ENCODE measurements at regions not wholly inside any gene's neighbourhood (a gene's known extent, or its start where the extent isn't known, plus 50 kb on each side); places are given as distances from the start of the nearest gene placed in this dataset.

DNA sequence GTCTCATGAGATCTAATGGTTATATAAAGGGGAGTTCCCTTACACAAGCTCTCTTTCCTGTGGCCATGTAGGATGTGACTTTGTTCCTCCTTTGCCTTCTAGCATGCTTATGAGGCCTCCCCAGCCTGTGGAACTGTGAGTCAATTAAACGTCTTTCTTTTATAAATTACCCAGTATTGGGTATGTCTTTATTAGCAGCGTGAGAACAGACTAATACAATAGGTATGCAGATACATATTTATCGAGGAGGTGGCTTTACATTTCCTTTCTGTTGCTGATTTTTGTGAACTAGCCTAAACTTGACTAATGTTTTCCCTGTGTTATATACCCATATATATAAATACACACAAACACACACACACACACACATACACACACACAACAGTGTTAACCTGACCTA is 80.2 kb downstream of the VCX2 start:
- POLR2A ChIA-PET, result no interaction called here
- no peaks in the 10 kb centered on the region for H3K27me3 ChIP-seq (replicated peaks; ENCODE audit: control insufficient read depth, insufficient read depth, low read length)
- no peaks in the 10 kb centered on the region for H3K9me3 ChIP-seq
- Mint-ChIP-seq H3K4me3 (ENCODE audit: unreplicated experiment) (no peak overlapping the region), H3K4me1 (ENCODE audit: low read depth, unreplicated experiment) (no peaks in the 10 kb centered on the region), H3K9me3 (ENCODE audit: unreplicated experiment) (no peaks in the 10 kb centered on the region), H3K36me3 (ENCODE audit: insufficient read depth, unreplicated experiment) (no peaks in the 10 kb centered on the region), H3K27me3 (ENCODE audit: insufficient read depth, unreplicated experiment) (no peaks in the 10 kb centered on the region), H3K27ac (ENCODE audit: unreplicated experiment) (no peak overlapping the region)
- H3K36me3 ChIP-seq (ENCODE audit: control insufficient read depth, insufficient read depth, low read length), result no peaks in the 10 kb centered on the region
- no peaks in the 10 kb centered on the region for H3K4me1 ChIP-seq
- TF ChIP-seq, protein P1, sequence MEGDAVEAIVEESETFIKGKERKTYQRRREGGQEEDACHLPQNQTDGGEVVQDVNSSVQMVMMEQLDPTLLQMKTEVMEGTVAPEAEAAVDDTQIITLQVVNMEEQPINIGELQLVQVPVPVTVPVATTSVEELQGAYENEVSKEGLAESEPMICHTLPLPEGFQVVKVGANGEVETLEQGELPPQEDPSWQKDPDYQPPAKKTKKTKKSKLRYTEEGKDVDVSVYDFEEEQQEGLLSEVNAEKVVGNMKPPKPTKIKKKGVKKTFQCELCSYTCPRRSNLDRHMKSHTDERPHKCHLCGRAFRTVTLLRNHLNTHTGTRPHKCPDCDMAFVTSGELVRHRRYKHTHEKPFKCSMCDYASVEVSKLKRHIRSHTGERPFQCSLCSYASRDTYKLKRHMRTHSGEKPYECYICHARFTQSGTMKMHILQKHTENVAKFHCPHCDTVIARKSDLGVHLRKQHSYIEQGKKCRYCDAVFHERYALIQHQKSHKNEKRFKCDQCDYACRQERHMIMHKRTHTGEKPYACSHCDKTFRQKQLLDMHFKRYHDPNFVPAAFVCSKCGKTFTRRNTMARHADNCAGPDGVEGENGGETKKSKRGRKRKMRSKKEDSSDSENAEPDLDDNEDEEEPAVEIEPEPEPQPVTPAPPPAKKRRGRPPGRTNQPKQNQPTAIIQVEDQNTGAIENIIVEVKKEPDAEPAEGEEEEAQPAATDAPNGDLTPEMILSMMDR (IDR thresholded peaks at IDR 0.05; ENCODE audit: insufficient read depth in 1 of 2, low read depth in 1 of 2, low read length in 1 of 2, severe bottlenecking in 1 of 2, unreplicated experiment in 1 of 2), result no peak
- no peak overlapping the region for H3K4me3 ChIP-seq (ENCODE audit: low read depth, low read length)
- intact Hi-C loops (cut with micrococcal nuclease; ENCODE audit: unreplicated experiment), result no loop called here
- CTCF ChIA-PET, result no interaction called here
- no peak for DNase-seq
- BruUV-seq (replicated peaks), result no TSS peak

DNA sequence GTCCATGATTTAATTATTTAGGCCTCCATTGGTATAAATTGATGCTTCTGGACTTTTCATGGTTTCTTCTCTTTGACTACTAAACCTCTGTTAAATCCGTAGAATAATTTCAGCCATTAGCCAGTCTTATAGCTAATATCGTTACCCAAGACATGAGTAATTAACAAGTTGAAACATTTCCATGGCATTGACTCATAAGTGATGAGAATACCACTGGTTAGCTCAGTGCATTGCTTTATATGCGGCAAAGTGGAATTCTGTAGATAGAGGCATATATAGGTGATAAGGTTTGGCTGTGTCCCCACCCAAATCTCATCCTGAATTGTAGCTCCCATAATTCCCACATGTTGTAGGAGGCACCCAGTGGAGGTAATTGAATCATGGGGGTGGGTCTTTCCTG is 80.6 kb downstream of the VCX2 start:
- no peak for DNase-seq
- Histone ChIP-seq H3K4me1 (no peaks in the 10 kb centered on the region), H3K36me3 (ENCODE audit: control insufficient read depth, insufficient read depth, low read length) (no peaks in the 10 kb centered on the region), H3K9me3 (no peaks in the 10 kb centered on the region), H3K27me3 (replicated peaks; ENCODE audit: control insufficient read depth, insufficient read depth, low read length) (no peaks in the 10 kb centered on the region), H3K4me3 (ENCODE audit: low read depth, low read length) (no peak overlapping the region)
- ChIA-PET CTCF (no interaction called here), POLR2A (no interaction called here)
- Mint-ChIP-seq H3K27me3 (ENCODE audit: insufficient read depth, unreplicated experiment) (no peaks in the 10 kb centered on the region), H3K9me3 (ENCODE audit: unreplicated experiment) (no peaks in the 10 kb centered on the region), H3K27ac (ENCODE audit: unreplicated experiment) (no peak overlapping the region), H3K36me3 (ENCODE audit: insufficient read depth, unreplicated experiment) (no peaks in the 10 kb centered on the region), H3K4me1 (ENCODE audit: low read depth, unreplicated experiment) (no peaks in the 10 kb centered on the region), H3K4me3 (ENCODE audit: unreplicated experiment) (no peak overlapping the region)
- intact Hi-C loops (cut with micrococcal nuclease; ENCODE audit: unreplicated experiment), result no loop called here
- BruUV-seq (replicated peaks), result no TSS peak
- TF ChIP-seq, protein P1 (IDR thresholded peaks at IDR 0.05; ENCODE audit: insufficient read depth in 1 of 2, low read depth in 1 of 2, low read length in 1 of 2, severe bottlenecking in 1 of 2, unreplicated experiment in 1 of 2), result no peak

DNA sequence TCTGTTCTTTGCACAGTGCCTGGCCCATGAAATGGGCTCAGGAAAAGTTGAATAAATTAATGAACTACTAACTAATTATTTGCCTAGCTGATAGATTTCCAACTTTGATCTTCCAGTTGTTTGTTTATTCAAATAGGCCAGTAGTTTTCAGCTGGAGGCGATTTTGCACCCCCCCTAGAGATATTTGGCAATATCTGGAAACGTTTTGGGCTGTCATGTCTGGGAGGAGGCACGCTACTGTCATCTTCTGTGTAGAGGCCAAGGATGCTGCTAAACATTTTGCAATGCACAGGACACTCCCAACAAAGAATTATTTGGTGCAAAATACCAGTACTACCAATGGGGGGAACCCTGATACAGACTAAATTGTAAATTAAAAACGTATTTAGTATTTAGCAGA is 81.9 kb downstream of the VCX2 start:
- H3K9me3 ChIP-seq, result no peaks in the 10 kb centered on the region
- no peaks in the 10 kb centered on the region for H3K27me3 ChIP-seq (replicated peaks; ENCODE audit: control insufficient read depth, insufficient read depth, low read length)
- TF ChIP-seq, protein P1 (IDR thresholded peaks at IDR 0.05; ENCODE audit: insufficient read depth in 1 of 2, low read depth in 1 of 2, low read length in 1 of 2, severe bottlenecking in 1 of 2, unreplicated experiment in 1 of 2), result no peak
- no peak overlapping the region for H3K4me3 Mint-ChIP-seq (ENCODE audit: unreplicated experiment)
- intact Hi-C loops (cut with micrococcal nuclease; ENCODE audit: unreplicated experiment), result no loop called here
- H3K4me1 ChIP-seq, result no peaks in the 10 kb centered on the region
- no peak for DNase-seq
- BruUV-seq (replicated peaks), result no TSS peak
- no peak overlapping the region for H3K4me3 ChIP-seq (ENCODE audit: low read depth, low read length)
- H3K27me3 Mint-ChIP-seq (ENCODE audit: insufficient read depth, unreplicated experiment), result no peaks in the 10 kb centered on the region
- H3K27ac Mint-ChIP-seq (ENCODE audit: unreplicated experiment), result no peak overlapping the region
- no peaks in the 10 kb centered on the region for H3K36me3 Mint-ChIP-seq (ENCODE audit: insufficient read depth, unreplicated experiment)
- ChIA-PET POLR2A (no interaction called here), CTCF (no interaction called here)
- no peaks in the 10 kb centered on the region for H3K36me3 ChIP-seq (ENCODE audit: control insufficient read depth, insufficient read depth, low read length)
- no peaks in the 10 kb centered on the region for H3K4me1 Mint-ChIP-seq (ENCODE audit: low read depth, unreplicated experiment)
- H3K9me3 Mint-ChIP-seq (ENCODE audit: unreplicated experiment), result no peaks in the 10 kb centered on the region
